HEK293 (cell line): ENCODE measurements at regions not wholly inside any gene's neighbourhood (a gene's known extent, or its start where the extent isn't known, plus 50 kb on each side); places are given as distances from the start of the nearest gene placed in this dataset.

Experiments
- CTCF ChIA-PET: fragments of 350-600 bp; formaldehyde crosslinking; extraction: SDS; loops from one replicate; lab custom pipeline; 2021; ENCODE audit warnings: antibody characterized with exemption; lab: Yijun Ruan, JAX
- POLR2A ChIA-PET: fragments of 300-600 bp; formaldehyde crosslinking; extraction: SDS; loops from one replicate; lab custom pipeline; 2020; ENCODE audit warnings: antibody characterized with exemption, inconsistent platforms; lab: Yijun Ruan, JAX
- H3K27ac ChIP-seq: fragments of 200-500 bp; sonication (Bioruptor generic); 2 replicates; pipeline ENCODE4 v1.5.1; 2014; ENCODE audit warnings: low read depth, low read length, control low read depth, inconsistent platforms; ENCODE audit errors: extremely low read depth
- H3K36me3 ChIP-seq, 2 experiments: fragments of 200-500 bp in 1 of 2; sonication (Bioruptor generic) in 1 of 2; 1 replicate in 1 of 2; 2 replicates in 1 of 2; pipeline ENCODE4 v1.5.1; 2014 to 2017; ENCODE audit warnings: inconsistent platforms in 2 of 2, low read length in 2 of 2; ENCODE audit not compliant: control insufficient read depth in 2 of 2, insufficient read depth in 1 of 2
- H3K4me1 ChIP-seq: fragments of 200-500 bp; sonication (Bioruptor generic); 2 replicates; pipeline ENCODE4 v1.5.1; 2014; ENCODE audit warnings: mild to moderate bottlenecking, low read length, inconsistent platforms; ENCODE audit not compliant: control insufficient read depth, insufficient read depth
- H3K4me3 ChIP-seq: 2 replicates; pipeline ENCODE4 v1.5.1; 2011; ENCODE audit warnings: low read depth, mild to moderate bottlenecking, control low read depth, low read length, moderate library complexity
- H3K9me3 ChIP-seq: fragments of 200-500 bp; sonication (Bioruptor generic); 2 replicates; pipeline ENCODE4 v1.5.1; 2014; ENCODE audit warnings: low read depth, low read length, inconsistent platforms; ENCODE audit not compliant: control insufficient read depth, insufficient read depth
- ATF2 ChIP-seq: fragments of 450-650 bp; formaldehyde crosslinking; IDR thresholded peaks from 2 replicates; pipeline ENCODE4 v1.5.1; 2016; ENCODE audit warnings: missing biosample characterization, missing genetic modification characterization, low read depth
- CTCF ChIP-seq: fragments of 450-650 bp; formaldehyde crosslinking; IDR thresholded peaks from 2 replicates; pipeline ENCODE4 v1.5.1; 2016; ENCODE audit warnings: missing biosample characterization, missing genetic modification characterization
- EGR2 ChIP-seq: fragments of 450-650 bp; formaldehyde crosslinking; IDR thresholded peaks from 2 replicates; pipeline ENCODE4 v1.5.1; 2016; ENCODE audit warnings: low read depth, missing biosample characterization, missing genetic modification characterization
- GFI1B ChIP-seq: fragments of 450-650 bp; formaldehyde crosslinking; IDR thresholded peaks from 2 replicates; pipeline ENCODE4 v1.5.1; 2016; ENCODE audit warnings: missing biosample characterization, missing genetic modification characterization
- KLF1 ChIP-seq: fragments of 450-650 bp; formaldehyde crosslinking; IDR thresholded peaks from 2 replicates; pipeline ENCODE4 v1.5.1; 2016; ENCODE audit warnings: missing biosample characterization, missing genetic modification characterization
- KLF17 ChIP-seq: fragments of 450-650 bp; formaldehyde crosslinking; IDR thresholded peaks from 2 replicates; pipeline ENCODE4 v1.5.1; 2016; ENCODE audit warnings: missing biosample characterization, missing genetic modification characterization
- SP2 ChIP-seq: fragments of 450-650 bp; formaldehyde crosslinking; IDR thresholded peaks from 2 replicates; pipeline ENCODE4 v1.5.1; 2016; ENCODE audit warnings: missing biosample characterization, missing genetic modification characterization
- ZEB2 ChIP-seq: fragments of 450-650 bp; formaldehyde crosslinking; IDR thresholded peaks from 2 replicates; pipeline ENCODE4 v1.5.1; 2016; ENCODE audit warnings: missing biosample characterization, missing genetic modification characterization
- ZFHX2 ChIP-seq: fragments of 450-650 bp; formaldehyde crosslinking; conservative IDR thresholded peaks from 2 replicates; pipeline ENCODE4 v1.5.1; 2016; ENCODE audit warnings: missing biosample characterization, missing genetic modification characterization
- ZNF155 ChIP-seq: fragments of 450-650 bp; formaldehyde crosslinking; IDR thresholded peaks from 2 replicates; pipeline ENCODE4 v1.5.1; 2016; ENCODE audit warnings: missing biosample characterization, missing genetic modification characterization
- ZNF16 ChIP-seq: fragments of 450-650 bp; formaldehyde crosslinking; IDR thresholded peaks from 2 replicates; pipeline ENCODE4 v1.5.1; 2016; ENCODE audit warnings: low read depth, missing biosample characterization, missing genetic modification characterization
- ZNF426 ChIP-seq: fragments of 450-650 bp; formaldehyde crosslinking; IDR thresholded peaks from 2 replicates; pipeline ENCODE4 v1.5.1; 2017; ENCODE audit warnings: missing biosample characterization, missing genetic modification characterization, mild to moderate bottlenecking, inconsistent platforms, moderate library complexity
- ZNF433 ChIP-seq: fragments of 450-650 bp; formaldehyde crosslinking; IDR thresholded peaks from 2 replicates; pipeline ENCODE4 v1.5.1; 2016; ENCODE audit warnings: missing biosample characterization, missing genetic modification characterization, low read depth
- ZNF544 ChIP-seq: fragments of 450-650 bp; formaldehyde crosslinking; IDR thresholded peaks from 2 replicates; pipeline ENCODE4 v1.5.0; 2017; ENCODE audit warnings: missing biosample characterization, missing genetic modification characterization
- ZNF621 ChIP-seq: fragments of 450-650 bp; formaldehyde crosslinking; IDR thresholded peaks from 2 replicates; pipeline ENCODE4 v1.5.1; 2017; ENCODE audit warnings: missing biosample characterization, missing genetic modification characterization
- ZNF623 ChIP-seq: fragments of 450-650 bp; formaldehyde crosslinking; IDR thresholded peaks from 2 replicates; pipeline ENCODE4 v1.5.1; 2016; ENCODE audit warnings: missing biosample characterization, missing genetic modification characterization
- ZNF629 ChIP-seq: fragments of 450-650 bp; formaldehyde crosslinking; IDR thresholded peaks from 2 replicates; pipeline ENCODE4 v1.5.1; 2017; ENCODE audit warnings: missing biosample characterization, missing genetic modification characterization
- ZNF654 ChIP-seq: fragments of 450-650 bp; formaldehyde crosslinking; IDR thresholded peaks from 2 replicates; pipeline ENCODE4 v1.5.1; 2016; ENCODE audit warnings: low read depth, missing biosample characterization, missing genetic modification characterization
- ZNF664 ChIP-seq: fragments of 450-650 bp; formaldehyde crosslinking; IDR thresholded peaks from 2 replicates; pipeline ENCODE4 v1.5.1; 2016; ENCODE audit warnings: missing biosample characterization, missing genetic modification characterization
- ZNF692 ChIP-seq: fragments of 450-650 bp; formaldehyde crosslinking; IDR thresholded peaks from 2 replicates; pipeline ENCODE4 v1.5.1; 2016; ENCODE audit warnings: missing biosample characterization, missing genetic modification characterization
- ZNF776 ChIP-seq: fragments of 450-650 bp; formaldehyde crosslinking; IDR thresholded peaks from 2 replicates; pipeline ENCODE4 v1.5.0; 2017; ENCODE audit warnings: missing biosample characterization, missing genetic modification characterization, borderline replicate concordance
- ZSCAN23 ChIP-seq: fragments of 450-650 bp; formaldehyde crosslinking; IDR thresholded peaks from 2 replicates; pipeline ENCODE4 v1.5.1; 2016; ENCODE audit warnings: missing biosample characterization, missing genetic modification characterization
- ZSCAN30 ChIP-seq: fragments of 450-650 bp; IDR thresholded peaks from 2 replicates; pipeline ENCODE4 v1.5.1; 2018; ENCODE audit warnings: missing biosample characterization, mild to moderate bottlenecking, missing genetic modification characterization, moderate library complexity
- ZSCAN5A ChIP-seq: fragments of 450-650 bp; formaldehyde crosslinking; IDR thresholded peaks from 2 replicates; pipeline ENCODE4 v1.5.1; 2016; ENCODE audit warnings: missing biosample characterization, missing genetic modification characterization

GRCh38 chr2:129884221-129884786 lies 95.2 kb upstream of the RAB6C start:
- TF ChIP-seq ZFHX2 (peak; percentile 32; the same call in 1 of the 2 replicates), EGR2 (peak; percentile 40; the same call in 1 of the 2 replicates), ZSCAN23 (no peak), KLF1 (tag by site-specific recombination) (peak; percentile 27; the same call in 1 of the 2 replicates), ZEB2 (no peak)
- no peak overlapping the region for H3K4me3 ChIP-seq
- CTCF ChIA-PET: interaction anchor here (0.6 kb wide), 1 partner anchor 562 kb away, joined by 5 read pairs; no protein-coding TSS in a partner anchor
- H3K36me3 ChIP-seq: no peaks in the 10 kb centered on the region
- no peaks in the 10 kb centered on the region for H3K9me3 ChIP-seq
- no peak overlapping the region for H3K27ac ChIP-seq
- POLR2A ChIA-PET: no interaction called here
- H3K4me1 ChIP-seq: no peaks in the 10 kb centered on the region

GRCh38 chr2:129885735-129886134 lies 93.7 kb upstream of the RAB6C start:
- Histone ChIP-seq H3K4me1 (no peaks in the 10 kb centered on the region), H3K4me3 (no peak overlapping the region)
- CTCF ChIA-PET: interaction anchor here (0.5 to 1.7 kb wide), 6 partner anchors 11 to 1828 kb away, joined by 3 to 4 read pairs (median 4); no protein-coding TSS in a partner anchor
- TF ChIP-seq ZNF664 (tag by site-specific recombination) (no peak), KLF17 (no peak), ZNF776 (tag by site-specific recombination) (no peak), SP2 (tag by site-specific recombination) (no peak), CTCF (peak; percentile 23; the same call in 1 of the 2 replicates), ZNF654 (peak; percentile 10; the same call in 1 of the 2 replicates), ZNF426 (no peak), ZSCAN30 (no peak), ZNF623 (tag by site-specific recombination) (no peak), ZNF544 (tag by site-specific recombination) (no peak), ZNF155 (tag by site-specific recombination) (no peak)
- TF ChIP-seq, all 188 proteins: peak for 2
- Histone ChIP-seq H3K9me3 (no peaks in the 10 kb centered on the region), H3K27ac (no peak overlapping the region), H3K36me3 (no peaks in the 10 kb centered on the region)
- POLR2A ChIA-PET: no interaction called here

GRCh38 chr2:129887688-129888266 lies 91.7 kb upstream of the RAB6C start:
- ChIA-PET CTCF (interaction anchor here (1.7 kb wide), 1 partner anchor 36 kb away, joined by 4 read pairs; no protein-coding TSS in a partner anchor), POLR2A (no interaction called here)
- H3K36me3 ChIP-seq: no peaks in the 10 kb centered on the region
- no peak overlapping the region for H3K27ac ChIP-seq
- H3K4me1 ChIP-seq: no peaks in the 10 kb centered on the region
- no peaks in the 10 kb centered on the region for H3K9me3 ChIP-seq
- no peak overlapping the region for H3K4me3 ChIP-seq
- no peak for TF ChIP-seq ZNF621 (tag by site-specific recombination)
- no peak for TF ChIP-seq GFI1B (tag by site-specific recombination)
- no peak for TF ChIP-seq ZSCAN30
- TF ChIP-seq ZNF629 (tag by site-specific recombination): no peak
- TF ChIP-seq ZNF16: no peak
- no peak for TF ChIP-seq ATF2 (tag by site-specific recombination)
- TF ChIP-seq KLF17: no peak
- TF ChIP-seq ZSCAN5A (tag by site-specific recombination): no peak
- TF ChIP-seq ZNF692 (tag by site-specific recombination): no peak
- TF ChIP-seq ZNF433 (tag by site-specific recombination): no peak
